ENCODE measurements at regions not wholly inside any gene's neighbourhood (a gene's known extent, or its start where the extent isn't known, plus 50 kb on each side); places are given as distances from the start of the nearest gene placed in this dataset.

GRCh38 chr10:58995058-58995596, 181.3 kb upstream of the PHYHIPL start:
- Histone ChIP-seq H3K9me3 (ENCODE audit: low read length) (no peaks in the 10 kb centered on the region), H3F3A (ENCODE audit: insufficient read depth, low read length, poor library complexity, severe bottlenecking) (no peaks in the 10 kb centered on the region), H3K27ac (ENCODE audit: low read length) (no peak overlapping the region), H3K79me2 (replicated peaks; ENCODE audit: insufficient read depth, low read length) (no peaks in the 10 kb centered on the region), H2AFZ (ENCODE audit: low read depth, low read length) (no peak overlapping the region), H3K36me3 (ENCODE audit: insufficient read depth, low read length) (no peaks in the 10 kb centered on the region), H3K4me3 (ENCODE audit: low read length) (no peak overlapping the region), H4K20me1 (ENCODE audit: insufficient read depth) (no peaks in the 10 kb centered on the region), H3K9me2 (ENCODE audit: insufficient read depth, low read length) (no peaks in the 10 kb centered on the region), H3K4me2 (ENCODE audit: low read length) (no peak overlapping the region), H3K9ac (ENCODE audit: low read length) (no peak overlapping the region), H3K27me3 (ENCODE audit: insufficient read depth, low read depth, low read length) (no peaks in the 10 kb centered on the region)
- TF ChIP-seq SMC3 (conservative IDR thresholded peaks at IDR 0.05; ENCODE audit: poor library complexity) (no peak), REST (IDR thresholded peaks at IDR 0.05; ENCODE audit: borderline replicate concordance) (no peak), EZH2 (IDR thresholded peaks at IDR 0.05; ENCODE audit: borderline replicate concordance, insufficient read depth, low read length, poor library complexity, severe bottlenecking) (no peak), EP300 (conservative IDR thresholded peaks at IDR 0.05; ENCODE audit: poor library complexity, severe bottlenecking) (no peak), POLR2AphosphoS5 (IDR thresholded peaks at IDR 0.05) (no peak), TAF1 (IDR thresholded peaks at IDR 0.05; ENCODE audit: low read depth) (no peak), CTCF (IDR thresholded peaks at IDR 0.05; ENCODE audit: poor library complexity, severe bottlenecking) (no peak), MXI1 (conservative IDR thresholded peaks at IDR 0.05; ENCODE audit: poor library complexity, severe bottlenecking) (no peak), RAD21 (conservative IDR thresholded peaks at IDR 0.05) (no peak)

GRCh38 chr10:58996063-58996462, 180.4 kb upstream of the PHYHIPL start:
- no peak for TF ChIP-seq TAF1 (IDR thresholded peaks at IDR 0.05; ENCODE audit: low read depth)
- TF ChIP-seq CTCF (IDR thresholded peaks at IDR 0.05; ENCODE audit: poor library complexity, severe bottlenecking), result no peak
- no peak for TF ChIP-seq POLR2AphosphoS5 (IDR thresholded peaks at IDR 0.05)
- no peak for TF ChIP-seq SMC3 (conservative IDR thresholded peaks at IDR 0.05; ENCODE audit: poor library complexity)
- no peak for TF ChIP-seq RAD21 (conservative IDR thresholded peaks at IDR 0.05)
- TF ChIP-seq MXI1 (conservative IDR thresholded peaks at IDR 0.05; ENCODE audit: poor library complexity, severe bottlenecking), result no peak
- TF ChIP-seq EZH2 (IDR thresholded peaks at IDR 0.05; ENCODE audit: borderline replicate concordance, insufficient read depth, low read length, poor library complexity, severe bottlenecking), result no peak
- no peak for TF ChIP-seq EP300 (conservative IDR thresholded peaks at IDR 0.05; ENCODE audit: poor library complexity, severe bottlenecking)
- TF ChIP-seq REST (IDR thresholded peaks at IDR 0.05; ENCODE audit: borderline replicate concordance), result no peak

More at GRCh38 chr10:58996063-58996462, 180.4 kb upstream of the PHYHIPL start:
- Histone ChIP-seq H2AFZ (ENCODE audit: low read depth, low read length) (no peak overlapping the region), H3F3A (ENCODE audit: insufficient read depth, low read length, poor library complexity, severe bottlenecking) (no peaks in the 10 kb centered on the region), H3K9me2 (ENCODE audit: insufficient read depth, low read length) (no peaks in the 10 kb centered on the region), H3K27me3 (ENCODE audit: insufficient read depth, low read depth, low read length) (no peaks in the 10 kb centered on the region), H3K9me3 (ENCODE audit: low read length) (no peaks in the 10 kb centered on the region), H3K79me2 (replicated peaks; ENCODE audit: insufficient read depth, low read length) (no peaks in the 10 kb centered on the region), H3K36me3 (ENCODE audit: insufficient read depth, low read length) (no peaks in the 10 kb centered on the region), H3K4me3 (ENCODE audit: low read length) (no peak overlapping the region), H3K27ac (ENCODE audit: low read length) (no peak overlapping the region), H3K4me2 (ENCODE audit: low read length) (no peak overlapping the region), H4K20me1 (ENCODE audit: insufficient read depth) (no peaks in the 10 kb centered on the region), H3K9ac (ENCODE audit: low read length) (no peak overlapping the region)
